HEK293 (cell line): ENCODE measurements at regions not wholly inside any gene's neighbourhood (a gene's known extent, or its start where the extent isn't known, plus 50 kb on each side); places are given as distances from the start of the nearest gene placed in this dataset.
"Not testable (repeated sequence)": the region's sequence is repeated elsewhere in the genome, so short reads cannot be mapped to it uniquely, and the experiment has no call there.

ENCODE experiments used
- CTCF ChIA-PET: fragments of 350-600 bp; formaldehyde crosslinking; extraction: SDS; loops from one replicate; lab custom pipeline; 2021; ENCODE audit warnings: antibody characterized with exemption; lab: Yijun Ruan, JAX
- POLR2A ChIA-PET: fragments of 300-600 bp; formaldehyde crosslinking; extraction: SDS; loops from one replicate; lab custom pipeline; 2020; ENCODE audit warnings: antibody characterized with exemption, inconsistent platforms; lab: Yijun Ruan, JAX
- H3K27ac ChIP-seq: fragments of 200-500 bp; sonication (Bioruptor generic); 2 replicates; pipeline ENCODE4 v1.5.1; 2014; ENCODE audit warnings: low read depth, low read length, control low read depth, inconsistent platforms; ENCODE audit errors: extremely low read depth
- H3K36me3 ChIP-seq, 2 experiments: fragments of 200-500 bp in 1 of 2; sonication (Bioruptor generic) in 1 of 2; 1 replicate in 1 of 2; 2 replicates in 1 of 2; pipeline ENCODE4 v1.5.1; 2014 to 2017; ENCODE audit warnings: inconsistent platforms in 2 of 2, low read length in 2 of 2; ENCODE audit not compliant: control insufficient read depth in 2 of 2, insufficient read depth in 1 of 2
- H3K4me1 ChIP-seq: fragments of 200-500 bp; sonication (Bioruptor generic); 2 replicates; pipeline ENCODE4 v1.5.1; 2014; ENCODE audit warnings: mild to moderate bottlenecking, low read length, inconsistent platforms; ENCODE audit not compliant: control insufficient read depth, insufficient read depth
- H3K4me3 ChIP-seq: 2 replicates; pipeline ENCODE4 v1.5.1; 2011; ENCODE audit warnings: low read depth, mild to moderate bottlenecking, control low read depth, low read length, moderate library complexity
- H3K9me3 ChIP-seq: fragments of 200-500 bp; sonication (Bioruptor generic); 2 replicates; pipeline ENCODE4 v1.5.1; 2014; ENCODE audit warnings: low read depth, low read length, inconsistent platforms; ENCODE audit not compliant: control insufficient read depth, insufficient read depth
- IKZF3 ChIP-seq: fragments of 450-650 bp; IDR thresholded peaks from 2 replicates; pipeline ENCODE4 v1.5.0; 2018; ENCODE audit warnings: missing biosample characterization, mild to moderate bottlenecking, missing genetic modification characterization, moderate library complexity
- KLF9 ChIP-seq: fragments of 450-650 bp; formaldehyde crosslinking; IDR thresholded peaks from 2 replicates; pipeline ENCODE4 v1.5.1; 2016; ENCODE audit warnings: missing biosample characterization, missing genetic modification characterization, low read depth
- OVOL3 ChIP-seq: fragments of 450-650 bp; formaldehyde crosslinking; IDR thresholded peaks from 2 replicates; pipeline ENCODE4 v1.5.1; 2016; ENCODE audit warnings: missing biosample characterization, missing genetic modification characterization
- RBAK ChIP-seq: fragments of 450-650 bp; formaldehyde crosslinking; IDR thresholded peaks from 2 replicates; pipeline ENCODE4 v1.5.1; 2016; ENCODE audit warnings: missing biosample characterization, missing genetic modification characterization
- SCRT1 ChIP-seq: fragments of 450-650 bp; formaldehyde crosslinking; IDR thresholded peaks from 2 replicates; pipeline ENCODE4 v1.5.1; 2016; ENCODE audit warnings: missing biosample characterization, missing genetic modification characterization, borderline replicate concordance
- ZNF184 ChIP-seq: fragments of 450-650 bp; IDR thresholded peaks from 2 replicates; pipeline ENCODE4 v1.5.1; 2018; ENCODE audit warnings: missing biosample characterization, mild to moderate bottlenecking, missing genetic modification characterization
- ZNF23 ChIP-seq: fragments of 450-650 bp; formaldehyde crosslinking; IDR thresholded peaks from 2 replicates; pipeline ENCODE4 v1.5.1; 2016; ENCODE audit warnings: missing biosample characterization, missing genetic modification characterization, borderline replicate concordance
- ZNF311 ChIP-seq: fragments of 450-650 bp; formaldehyde crosslinking; IDR thresholded peaks from 2 replicates; pipeline ENCODE4 v1.5.1; 2017; ENCODE audit warnings: missing biosample characterization, missing genetic modification characterization, borderline replicate concordance
- ZNF341 ChIP-seq: fragments of 450-650 bp; formaldehyde crosslinking; IDR thresholded peaks from 2 replicates; pipeline ENCODE4; 2016; ENCODE audit warnings: low read depth, missing biosample characterization, missing genetic modification characterization
- ZNF394 ChIP-seq: fragments of 450-650 bp; formaldehyde crosslinking; IDR thresholded peaks from 2 replicates; pipeline ENCODE4 v1.5.1; 2016; ENCODE audit warnings: missing biosample characterization, missing genetic modification characterization, mild to moderate bottlenecking, moderate library complexity, borderline replicate concordance
- ZNF600 ChIP-seq: fragments of 450-650 bp; formaldehyde crosslinking; IDR thresholded peaks from 2 replicates; pipeline ENCODE4 v1.5.1; 2016; ENCODE audit warnings: missing biosample characterization, missing genetic modification characterization
- ZNF623 ChIP-seq: fragments of 450-650 bp; formaldehyde crosslinking; IDR thresholded peaks from 2 replicates; pipeline ENCODE4 v1.5.1; 2016; ENCODE audit warnings: missing biosample characterization, missing genetic modification characterization
- ZNF670 ChIP-seq: fragments of 450-650 bp; formaldehyde crosslinking; IDR thresholded peaks from 2 replicates; pipeline ENCODE4 v1.5.1; 2016; ENCODE audit warnings: missing biosample characterization, missing genetic modification characterization, low read depth
- TF ChIP-seq, protein P1 (sequence below): fragments of 450-650 bp; formaldehyde crosslinking; IDR thresholded peaks from 2 replicates; pipeline ENCODE4 v1.5.1; 2016; ENCODE audit warnings: missing biosample characterization, missing genetic modification characterization
- TF ChIP-seq, protein P2 (sequence below): fragments of 450-650 bp; formaldehyde crosslinking; IDR thresholded peaks from 2 replicates; pipeline ENCODE4 v1.5.1; 2016; ENCODE audit warnings: missing biosample characterization, missing genetic modification characterization
- TF ChIP-seq, protein P3 (sequence below): fragments of 450-650 bp; formaldehyde crosslinking; IDR thresholded peaks from 2 replicates; pipeline ENCODE4 v1.5.1; 2016; ENCODE audit warnings: missing biosample characterization, missing genetic modification characterization
- TF ChIP-seq, protein P4 (sequence below): fragments of 450-650 bp; formaldehyde crosslinking; IDR thresholded peaks from 2 replicates; pipeline ENCODE4 v1.5.1; 2016; ENCODE audit warnings: missing biosample characterization, missing genetic modification characterization

DNA sequence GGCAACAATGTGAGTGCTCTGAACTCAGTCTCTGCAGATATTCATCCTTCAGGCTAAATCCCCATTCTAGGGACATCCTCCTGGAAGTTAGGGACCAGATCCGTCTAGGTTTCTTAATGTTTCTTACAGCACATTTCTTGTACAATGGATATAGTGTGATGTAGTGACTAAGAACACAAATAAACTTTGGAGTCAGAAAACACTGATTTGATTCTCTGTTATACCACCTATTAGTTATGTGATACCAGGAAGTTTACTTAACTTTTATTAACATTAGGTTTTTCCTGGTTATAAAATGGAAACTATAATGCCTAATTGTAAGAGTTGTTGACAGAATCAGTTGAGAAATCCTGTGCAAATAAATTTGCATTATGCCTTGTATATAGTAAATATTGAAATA is 57.6 kb upstream of the KCNQ5 start:
- no peaks in the 10 kb centered on the region for H3K4me1 ChIP-seq
- no peaks in the 10 kb centered on the region for H3K36me3 ChIP-seq
- TF ChIP-seq ZNF623 (tag by site-specific recombination) = no peak
- TF ChIP-seq IKZF3 (tag by site-specific recombination) = no peak
- no peak for TF ChIP-seq ZNF23 (tag by site-specific recombination)
- no peak for TF ChIP-seq ZNF670
- TF ChIP-seq, protein P1, sequence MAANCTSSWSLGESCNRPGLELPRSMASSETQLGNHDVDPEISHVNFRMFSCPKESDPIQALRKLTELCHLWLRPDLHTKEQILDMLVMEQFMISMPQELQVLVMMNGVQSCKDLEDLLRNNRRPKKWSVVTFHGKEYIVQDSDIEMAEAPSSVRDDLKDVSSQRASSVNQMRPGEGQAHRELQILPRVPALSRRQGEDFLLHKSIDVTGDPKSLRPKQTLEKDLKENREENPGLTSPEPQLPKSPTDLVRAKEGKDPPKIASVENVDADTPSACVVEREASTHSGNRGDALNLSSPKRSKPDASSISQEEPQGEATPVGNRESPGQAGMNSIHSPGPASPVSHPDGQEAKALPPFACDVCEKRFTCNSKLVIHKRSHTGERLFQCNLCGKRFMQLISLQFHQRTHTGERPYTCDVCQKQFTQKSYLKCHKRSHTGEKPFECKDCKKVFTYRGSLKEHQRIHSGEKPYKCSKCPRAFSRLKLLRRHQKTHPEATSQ (tag by site-specific recombination) = no peak
- TF ChIP-seq, protein P2, sequence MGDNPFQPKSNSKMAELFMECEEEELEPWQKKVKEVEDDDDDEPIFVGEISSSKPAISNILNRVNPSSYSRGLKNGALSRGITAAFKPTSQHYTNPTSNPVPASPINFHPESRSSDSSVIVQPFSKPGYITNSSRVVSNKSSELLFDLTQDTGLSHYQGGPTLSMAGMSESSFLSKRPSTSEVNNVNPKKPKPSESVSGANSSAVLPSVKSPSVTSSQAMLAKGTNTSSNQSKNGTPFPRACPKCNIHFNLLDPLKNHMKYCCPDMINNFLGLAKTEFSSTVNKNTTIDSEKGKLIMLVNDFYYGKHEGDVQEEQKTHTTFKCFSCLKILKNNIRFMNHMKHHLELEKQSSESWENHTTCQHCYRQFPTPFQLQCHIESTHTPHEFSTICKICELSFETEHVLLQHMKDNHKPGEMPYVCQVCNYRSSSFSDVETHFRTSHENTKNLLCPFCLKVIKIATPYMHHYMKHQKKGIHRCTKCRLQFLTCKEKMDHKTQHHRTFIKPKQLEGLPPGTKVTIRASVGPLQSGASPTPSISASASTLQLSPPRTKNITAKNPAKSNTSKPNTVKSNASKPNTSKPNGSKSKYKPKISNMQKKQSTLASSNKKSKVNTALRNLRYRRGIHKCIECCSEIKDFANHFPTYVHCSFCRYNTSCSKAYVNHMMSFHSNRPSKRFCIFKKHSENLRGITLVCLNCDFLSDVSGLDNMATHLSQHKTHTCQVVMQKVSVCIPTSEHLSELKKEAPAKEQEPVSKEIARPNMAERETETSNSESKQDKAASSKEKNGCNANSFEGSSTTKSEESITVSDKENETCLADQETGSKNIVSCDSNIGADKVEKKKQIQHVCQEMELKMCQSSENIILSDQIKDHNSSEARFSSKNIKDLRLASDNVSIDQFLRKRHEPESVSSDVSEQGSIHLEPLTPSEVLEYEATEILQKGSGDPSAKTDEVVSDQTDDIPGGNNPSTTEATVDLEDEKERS (tag by site-specific recombination) = no peak
- no peak for TF ChIP-seq SCRT1
- TF ChIP-seq, protein P3, sequence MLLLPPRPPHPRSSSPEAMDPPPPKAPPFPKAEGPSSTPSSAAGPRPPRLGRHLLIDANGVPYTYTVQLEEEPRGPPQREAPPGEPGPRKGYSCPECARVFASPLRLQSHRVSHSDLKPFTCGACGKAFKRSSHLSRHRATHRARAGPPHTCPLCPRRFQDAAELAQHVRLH (tag by site-specific recombination) = no peak
- no peak for TF ChIP-seq RBAK (tag by site-specific recombination)
- TF ChIP-seq KLF9 (tag by site-specific recombination) = no peak
- TF ChIP-seq ZNF600 (tag by site-specific recombination) = no peak
- TF ChIP-seq ZNF311 (tag by site-specific recombination) = no peak
- no peak for TF ChIP-seq OVOL3 (tag by site-specific recombination)
- TF ChIP-seq ZNF341 (tag by site-specific recombination) = no peak
- TF ChIP-seq ZNF394 (tag by site-specific recombination) = no peak
- TF ChIP-seq, protein P4, sequence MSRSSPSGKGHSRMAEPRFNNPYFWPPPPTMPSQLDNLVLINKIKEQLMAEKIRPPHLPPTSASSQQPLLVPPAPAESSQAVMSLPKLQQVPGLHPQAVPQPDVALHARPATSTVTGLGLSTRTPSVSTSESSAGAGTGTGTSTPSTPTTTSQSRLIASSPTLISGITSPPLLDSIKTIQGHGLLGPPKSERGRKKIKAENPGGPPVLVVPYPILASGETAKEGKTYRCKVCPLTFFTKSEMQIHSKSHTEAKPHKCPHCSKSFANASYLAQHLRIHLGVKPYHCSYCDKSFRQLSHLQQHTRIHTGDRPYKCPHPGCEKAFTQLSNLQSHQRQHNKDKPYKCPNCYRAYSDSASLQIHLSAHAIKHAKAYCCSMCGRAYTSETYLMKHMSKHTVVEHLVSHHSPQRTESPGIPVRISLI (tag by site-specific recombination) = no peak
- no peak for TF ChIP-seq ZNF184 (tag by site-specific recombination)
- no peaks in the 10 kb centered on the region for H3K9me3 ChIP-seq
- ChIA-PET POLR2A (no interaction called here), CTCF (interaction anchor here (0.6 to 1.2 kb wide), 2 partner anchors 16 to 54 kb away, joined by 3 read pairs; no protein-coding TSS in a partner anchor)
- H3K4me3 ChIP-seq = no peak overlapping the region
- H3K27ac ChIP-seq = no peak overlapping the region

DNA sequence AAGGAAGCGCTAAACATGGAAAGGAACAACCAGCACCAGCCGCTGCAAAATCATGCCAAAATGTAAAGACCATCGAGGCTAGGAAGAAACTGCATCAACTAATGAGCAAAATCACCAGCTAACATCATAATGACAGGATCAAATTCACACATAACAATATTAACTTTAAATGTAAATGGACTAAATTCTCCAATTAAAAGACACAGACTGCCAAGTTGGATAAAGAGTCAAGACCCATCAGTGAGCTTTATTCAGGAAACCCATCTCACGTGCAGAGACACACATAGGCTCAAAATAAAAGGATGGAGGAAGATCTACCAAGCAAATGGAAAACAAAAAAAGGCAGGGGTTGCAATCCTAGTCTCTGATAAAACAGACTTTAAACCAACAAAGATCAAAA is 49.9 kb upstream of the KCNQ5 start:
- CTCF ChIA-PET = not testable (repeated sequence)

More for the DNA sequence above, 49.9 kb upstream of the KCNQ5 start:
- H3K4me3 ChIP-seq, H3K27ac ChIP-seq, POLR2A ChIA-PET, H3K4me1 ChIP-seq, H3K36me3 ChIP-seq, H3K9me3 ChIP-seq: not testable (repeated sequence)
